ENCODE measurements at regions not wholly inside any gene's neighbourhood (a gene's known extent, or its start where the extent isn't known, plus 50 kb on each side); places are given as distances from the start of the nearest gene placed in this dataset.

- DNase-seq (ENCODE audit: low read depth in 2 of 2) = no peak
Observed at GRCh38 chr10:128887856-128888255, 579.2 kb upstream of the MGMT start.

- DNase-seq (ENCODE audit: low read depth in 2 of 2) = no peak
Observed at GRCh38 chr10:128892005-128892404, 575.0 kb upstream of the MGMT start.

- no peak for DNase-seq (ENCODE audit: low read depth in 2 of 2)
Observed at GRCh38 chr10:128894641-128895040, 572.4 kb upstream of the MGMT start.

GRCh38 chr10:128895473-128895872 lies 571.6 kb upstream of the MGMT start:
- DNase-seq (ENCODE audit: low read depth in 2 of 2) = no peak

- DNase-seq (ENCODE audit: low read depth in 2 of 2) = no peak
Observed at GRCh38 chr10:128896116-128896795, 570.8 kb upstream of the MGMT start.

GRCh38 chr10:128896963-128897362 lies 570.1 kb upstream of the MGMT start:
- no peak for DNase-seq (ENCODE audit: low read depth in 2 of 2)

GRCh38 chr10:128897401-128898129 lies 569.5 kb upstream of the MGMT start:
- DNase-seq (ENCODE audit: low read depth in 2 of 2) = no peak

GRCh38 chr10:128898133-128898915 lies 568.7 kb upstream of the MGMT start:
- DNase-seq (ENCODE audit: low read depth in 2 of 2) = no peak

GRCh38 chr10:128898916-128899195 lies 568.2 kb upstream of the MGMT start:
- DNase-seq (ENCODE audit: low read depth in 2 of 2) = no peak

GRCh38 chr10:128900456-128900855 lies 566.6 kb upstream of the MGMT start:
- no peak for DNase-seq (ENCODE audit: low read depth in 2 of 2)

- no peak for DNase-seq (ENCODE audit: low read depth in 2 of 2)
Observed at GRCh38 chr10:128901236-128901635, 565.8 kb upstream of the MGMT start.

GRCh38 chr10:128902031-128902710 lies 564.9 kb upstream of the MGMT start:
- DNase-seq (ENCODE audit: low read depth in 2 of 2) = no peak

GRCh38 chr10:128907155-128907941 lies 559.7 kb upstream of the MGMT start:
- DNase-seq (ENCODE audit: low read depth in 2 of 2) = no peak

GRCh38 chr10:128908099-128908498 lies 558.9 kb upstream of the MGMT start:
- no peak for DNase-seq (ENCODE audit: low read depth in 2 of 2)

GRCh38 chr10:128908499-128908898 lies 558.5 kb upstream of the MGMT start:
- DNase-seq (ENCODE audit: low read depth in 2 of 2) = no peak

- no peak for DNase-seq (ENCODE audit: low read depth in 2 of 2)
Observed at GRCh38 chr10:128912568-128913311, 554.3 kb upstream of the MGMT start.

- no peak for DNase-seq (ENCODE audit: low read depth in 2 of 2)
Observed at GRCh38 chr10:128914681-128915080, 552.4 kb upstream of the MGMT start.

- no peak for DNase-seq (ENCODE audit: low read depth in 2 of 2)
Observed at GRCh38 chr10:128915630-128916029, 551.4 kb upstream of the MGMT start.

- DNase-seq (ENCODE audit: low read depth in 2 of 2) = no peak
Observed at GRCh38 chr10:128916383-128916782, 550.7 kb upstream of the MGMT start.

- DNase-seq (ENCODE audit: low read depth in 2 of 2) = no peak
Observed at GRCh38 chr10:128921389-128922022, 545.5 kb upstream of the MGMT start.

All from dermis microvascular lymphatic vessel endothelial cell (primary cell).